MM.1S (cell line): ENCODE measurements at regions not wholly inside any gene's neighbourhood (a gene's known extent, or its start where the extent isn't known, plus 50 kb on each side); places are given as distances from the start of the nearest gene placed in this dataset.

Experiments
- EZH2 ChIP-seq: fragments of 300-600 bp; sonication (generic); optimal IDR thresholded peaks from 2 replicates; pipeline ENCODE3; 2017; ENCODE audit warnings: low read depth, mild to moderate bottlenecking, antibody characterized with exemption, low read length, mixed read lengths
- TF ChIP-seq, protein P1 (sequence below): fragments of 300-600 bp; sonication (generic); IDR thresholded peaks from 2 replicates; pipeline ENCODE4 v1.5.1; 2016; ENCODE audit warnings: antibody characterized with exemption, low read length, mixed read lengths

DNA sequence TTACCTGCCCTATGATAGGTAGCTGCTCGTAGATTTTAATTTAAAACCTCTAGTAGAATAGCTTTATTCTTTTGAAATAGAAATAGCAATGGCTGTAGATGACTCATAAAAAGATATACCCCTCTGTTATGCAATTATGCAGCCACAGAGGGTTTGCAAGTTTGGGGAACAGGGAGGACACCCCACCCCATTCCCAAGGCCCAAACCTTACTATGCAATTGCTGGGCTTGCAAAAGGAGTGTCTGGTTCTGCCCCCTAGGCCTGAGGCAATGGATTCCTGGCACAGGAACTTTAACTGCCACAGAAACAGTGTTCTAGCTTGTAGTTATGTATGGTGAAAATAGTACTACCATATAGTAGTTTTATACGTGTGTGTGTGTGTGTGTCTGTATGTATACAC lies 403.3 kb downstream of the ADAMTS20 start:
- TF ChIP-seq, protein P1, sequence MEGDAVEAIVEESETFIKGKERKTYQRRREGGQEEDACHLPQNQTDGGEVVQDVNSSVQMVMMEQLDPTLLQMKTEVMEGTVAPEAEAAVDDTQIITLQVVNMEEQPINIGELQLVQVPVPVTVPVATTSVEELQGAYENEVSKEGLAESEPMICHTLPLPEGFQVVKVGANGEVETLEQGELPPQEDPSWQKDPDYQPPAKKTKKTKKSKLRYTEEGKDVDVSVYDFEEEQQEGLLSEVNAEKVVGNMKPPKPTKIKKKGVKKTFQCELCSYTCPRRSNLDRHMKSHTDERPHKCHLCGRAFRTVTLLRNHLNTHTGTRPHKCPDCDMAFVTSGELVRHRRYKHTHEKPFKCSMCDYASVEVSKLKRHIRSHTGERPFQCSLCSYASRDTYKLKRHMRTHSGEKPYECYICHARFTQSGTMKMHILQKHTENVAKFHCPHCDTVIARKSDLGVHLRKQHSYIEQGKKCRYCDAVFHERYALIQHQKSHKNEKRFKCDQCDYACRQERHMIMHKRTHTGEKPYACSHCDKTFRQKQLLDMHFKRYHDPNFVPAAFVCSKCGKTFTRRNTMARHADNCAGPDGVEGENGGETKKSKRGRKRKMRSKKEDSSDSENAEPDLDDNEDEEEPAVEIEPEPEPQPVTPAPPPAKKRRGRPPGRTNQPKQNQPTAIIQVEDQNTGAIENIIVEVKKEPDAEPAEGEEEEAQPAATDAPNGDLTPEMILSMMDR = no peak
- TF ChIP-seq EZH2 = no peak
